A172 (cell line): ENCODE measurements at regions not wholly inside any gene's neighbourhood (a gene's known extent, or its start where the extent isn't known, plus 50 kb on each side); places are given as distances from the start of the nearest gene placed in this dataset.
A peak's percentile ranks its signal among the peaks of the same experiment; 100 is the strongest.
"Not testable (repeated sequence)": the region's sequence is repeated elsewhere in the genome, so short reads cannot be mapped to it uniquely, and the experiment has no call there.

Experiments used
- DNase-seq: peaks from one replicate; pipeline ENCODE4 v3.0.0-alpha.2; 2015; ENCODE audit warnings: low spot score

- DNase-seq = no peak
These were observed 52.0 kb downstream of the PRORP start for GRCh38 chr14:35174342-35174741.

- DNase-seq = no peak
These were observed 57.8 kb downstream of the PRORP start for GRCh38 chr14:35180179-35180578.

- DNase-seq = not testable (repeated sequence)
These were observed 62.5 kb downstream of the PRORP start for GRCh38 chr14:35184891-35185290.

- no peak for DNase-seq
These were observed 67.1 kb downstream of the PRORP start for GRCh38 chr14:35189422-35189821.

DNA sequence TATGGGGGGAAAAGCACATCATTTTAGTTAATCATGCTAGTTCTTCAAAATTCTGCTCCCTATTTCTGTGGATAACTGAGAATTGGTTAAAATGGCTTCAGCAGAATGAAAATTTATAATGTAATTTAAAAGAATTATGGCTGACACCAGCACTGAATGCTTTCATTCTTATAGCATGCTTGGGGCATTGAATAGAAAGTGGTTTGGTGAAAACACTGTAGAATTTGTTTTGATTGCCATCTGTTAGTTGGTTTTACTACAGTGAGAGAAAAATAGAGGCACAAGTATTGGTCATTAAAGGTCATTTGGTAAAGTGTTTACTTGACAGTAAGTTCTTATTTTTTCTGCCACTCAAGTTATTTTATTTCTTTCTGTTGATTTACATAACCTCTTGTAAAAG is 70.8 kb downstream of the PRORP start:
- DNase-seq = no peak

DNA sequence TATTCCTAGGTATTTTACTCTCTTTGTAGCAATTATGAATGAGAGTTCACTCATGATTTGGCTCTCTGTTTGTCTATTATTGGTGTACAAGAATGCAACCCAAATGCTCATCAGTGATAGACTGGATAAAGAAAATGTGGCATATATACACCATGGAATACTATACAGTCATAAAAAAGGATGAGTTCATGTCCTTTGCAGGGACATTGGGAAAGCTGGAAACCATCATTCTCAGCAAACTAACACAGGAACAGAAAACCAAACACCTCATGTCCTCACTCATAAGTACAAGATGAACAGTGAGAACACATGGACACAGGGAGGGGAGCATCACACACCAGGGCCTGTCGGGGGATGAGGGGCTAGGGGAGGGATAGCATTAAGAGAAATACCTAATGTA is 71.8 kb downstream of the PRORP start:
- DNase-seq = not testable (repeated sequence)

GRCh38 chr14:35196571-35196970 is 74.2 kb downstream of the PRORP start:
- DNase-seq = no peak

DNA sequence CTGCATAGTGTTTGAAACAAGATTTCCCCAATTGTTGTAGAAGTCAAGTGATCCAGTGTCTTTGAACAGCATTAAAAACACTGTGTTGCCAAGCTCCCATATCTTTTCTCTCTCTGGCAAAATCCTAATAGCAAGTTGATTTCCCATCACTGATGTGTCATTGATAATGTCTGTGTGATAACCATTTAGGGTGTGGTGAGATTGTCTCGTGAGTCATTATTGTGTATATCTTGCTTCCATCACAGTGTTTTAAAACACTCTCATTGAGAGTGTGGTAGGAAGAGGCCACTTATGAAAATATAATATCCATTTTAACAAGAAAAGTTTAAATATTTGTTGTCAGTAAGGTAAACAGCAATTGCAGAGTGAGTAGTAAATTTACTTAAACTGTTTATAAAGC is 74.7 kb downstream of the PRORP start:
- peak; percentile 2 for DNase-seq

DNA sequence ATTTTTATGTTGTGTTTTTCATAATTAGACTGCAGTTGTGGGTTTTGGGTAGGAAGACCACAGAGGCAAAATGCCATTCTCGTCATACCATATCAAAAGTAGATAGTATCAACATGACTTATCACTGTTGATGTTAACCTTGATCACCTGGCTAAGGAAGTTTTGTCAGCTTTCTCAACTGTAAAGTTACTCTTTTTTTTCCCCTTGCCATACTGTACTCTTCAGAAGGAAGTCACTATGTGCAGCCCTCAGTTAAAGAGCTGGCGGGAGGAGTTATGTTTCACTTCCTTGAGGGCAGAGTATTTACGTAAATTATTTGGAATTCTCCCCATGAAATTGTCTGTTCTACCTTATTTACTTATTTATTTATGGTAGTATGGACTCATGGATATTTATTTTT is 78.7 kb downstream of the PRORP start:
- no peak for DNase-seq

DNA sequence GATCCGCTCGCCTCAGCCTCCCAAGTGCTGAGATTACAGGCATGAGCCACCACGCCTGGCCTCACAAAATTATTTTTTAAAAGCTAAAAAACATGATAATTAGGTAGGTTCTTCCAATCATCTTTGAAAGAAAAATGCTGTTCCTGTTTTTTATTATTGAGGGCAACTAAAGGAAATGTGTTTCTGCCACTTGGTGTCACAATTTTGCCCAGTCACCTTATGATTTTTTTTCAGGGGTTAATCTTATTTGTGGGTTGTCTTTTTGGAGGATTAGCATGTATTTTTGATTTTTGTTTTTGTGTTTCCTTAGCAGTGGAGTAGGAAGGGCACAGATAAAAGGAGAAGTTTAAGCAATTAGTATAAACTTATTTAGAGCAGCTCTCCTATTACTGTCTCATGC is 79.8 kb downstream of the PRORP start:
- no peak for DNase-seq

- no peak for DNase-seq
These were observed 83.4 kb downstream of the PRORP start for GRCh38 chr14:35205737-35206136.

GRCh38 chr14:35211067-35211466 is 81.1 kb upstream of the PSMA6 start:
- no peak for DNase-seq

GRCh38 chr14:35212471-35213142 is 79.6 kb upstream of the PSMA6 start:
- DNase-seq = no peak

GRCh38 chr14:35213143-35213788 is 78.9 kb upstream of the PSMA6 start:
- no peak for DNase-seq

DNA sequence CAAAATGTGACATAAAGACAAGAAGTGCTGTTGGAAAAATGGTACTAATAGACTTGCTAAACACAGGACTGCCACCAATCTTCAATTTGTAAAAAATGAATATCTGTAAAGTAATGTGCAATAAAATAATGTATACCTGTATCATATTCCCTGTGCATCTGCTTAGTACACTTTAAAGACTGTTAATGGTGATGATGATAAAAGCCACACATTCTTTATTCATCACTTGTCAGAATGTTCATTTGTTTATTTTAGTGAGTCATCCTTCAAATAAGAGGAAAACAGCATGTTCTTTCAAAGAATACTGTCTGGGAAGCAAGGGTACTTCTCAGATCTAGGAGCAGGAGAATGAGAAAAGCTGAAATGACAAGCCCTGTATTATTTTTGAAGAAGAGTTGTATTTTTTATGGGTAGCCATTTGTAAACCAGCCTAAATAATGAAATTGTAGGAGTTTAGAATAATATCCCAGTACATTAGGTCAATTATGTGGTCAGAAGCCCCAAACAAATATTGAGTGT is 78.3 kb upstream of the PSMA6 start:
- DNase-seq = peak; percentile 45

- DNase-seq = not testable (repeated sequence)
These were observed 77.8 kb upstream of the PSMA6 start for GRCh38 chr14:35214402-35214801.

- peak; percentile 29 for DNase-seq
These were observed 76.9 kb upstream of the PSMA6 start for GRCh38 chr14:35215110-35215813.

DNA sequence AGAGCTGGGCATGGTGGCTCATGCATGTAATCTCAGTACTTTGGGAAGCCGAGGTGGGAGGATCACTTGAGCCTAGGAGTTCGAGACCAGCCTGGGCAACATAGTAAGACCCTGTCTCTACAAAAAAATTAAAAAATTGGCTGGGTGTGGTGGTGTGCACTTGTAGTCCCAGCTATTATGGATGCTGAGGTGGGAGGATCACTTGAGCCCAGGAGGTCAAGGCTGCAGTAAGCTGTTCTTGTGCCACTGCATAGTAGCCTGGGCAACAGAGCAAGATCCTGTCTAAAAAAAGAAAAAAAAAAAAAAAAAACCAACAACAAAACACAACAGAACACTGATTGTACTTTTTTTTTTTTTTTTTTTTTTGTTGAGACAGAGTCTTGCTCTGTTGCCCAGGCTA is 74.0 kb upstream of the PSMA6 start:
- not testable (repeated sequence) for DNase-seq

GRCh38 chr14:35218963-35219362 is 73.2 kb upstream of the PSMA6 start:
- no peak for DNase-seq

- DNase-seq = no peak
These were observed 72.0 kb upstream of the PSMA6 start for GRCh38 chr14:35220027-35220676.

GRCh38 chr14:35220920-35221319 is 71.3 kb upstream of the PSMA6 start:
- no peak for DNase-seq

DNA sequence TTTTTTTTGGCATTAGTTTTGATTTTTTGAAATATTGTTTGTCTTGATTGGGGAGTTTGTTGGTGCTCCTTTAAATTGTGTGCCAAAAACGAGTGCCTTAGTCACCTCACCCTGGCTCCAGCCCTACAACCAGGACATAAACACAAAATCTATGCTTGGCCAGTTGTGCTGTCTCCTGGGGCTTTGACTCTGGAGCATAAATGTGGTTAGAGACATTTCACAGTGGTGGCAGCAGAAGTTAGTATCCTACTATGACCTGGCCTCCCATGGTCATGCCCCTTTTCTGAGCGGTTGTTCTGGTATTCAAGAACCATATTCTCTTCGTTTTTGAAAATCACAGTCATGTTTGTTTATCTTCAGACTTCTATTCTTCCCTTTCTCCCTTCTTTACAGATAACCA is 70.7 kb upstream of the PSMA6 start:
- DNase-seq = no peak
